Heart left ventricle (tissue), 13 donors: ENCODE measurements at regions not wholly inside any gene's neighbourhood (a gene's known extent, or its start where the extent isn't known, plus 50 kb on each side); places are given as distances from the start of the nearest gene placed in this dataset.

Source experiments
- POLR2A ChIP-seq, 2 donors: fragments of 450-650 bp; IDR thresholded peaks; one replicate each; pipeline ENCODE4 v1.6.1; 2017; ENCODE audit warnings: antibody characterized with exemption in 2 of 2, mild to moderate bottlenecking in 2 of 2, moderate library complexity in 2 of 2
- TF ChIP-seq, protein P1 (sequence below), 12 donors: fragments of 200-600 bp; sonication (generic) in 4 of 12; IDR thresholded peaks; one replicate each; pipeline versions ENCODE4 v1.5.0 to v1.8.0; 2018 to 2022; ENCODE audit warnings: antibody characterized with exemption in 12 of 12, mild to moderate bottlenecking in 5 of 12
- donor health status: ischemic (EF 13 %, LVEDD 7.1; RV severe dilation, severe dysfunction).
- donor health status: DM: no; HTN: yes; CAD: no.
- donor health status: DM: no; HTN: no; CAD: no.
- donor health status: ischemic (EF 25% LVEDD 6.9; RV normal size, moderate dysfunction).
- donor health status: ischemic (EF 25% LVEDD 5.7; RV mildly dilated, moderate dysfunction).
- donor health status: ischemic (EF 35%, LVEDD 5.7; RV mildly dilated, moderate dysfunction).
- donor health status: nonischemic (EF 11% LVEDD 7.7; RV severe dilation, severe dysfunction).
- donor health status: DM: yes; HTN: yes; CAD: no.
- donor health status: PGD.
- donor health status: ischemic (EF 29% LVEDD 5.4; RV normal size, mild dysfunction).
- donor health status: nonischemic (EF 23%, LVEDD 6.1; RV moderate dilation, normal function).

GRCh38 chr13:109610517-109610916, 175.9 kb downstream of the IRS2 start:
- TF ChIP-seq POLR2A (IDR thresholded peaks at IDR 0.05): no peak
- TF ChIP-seq, protein P1, sequence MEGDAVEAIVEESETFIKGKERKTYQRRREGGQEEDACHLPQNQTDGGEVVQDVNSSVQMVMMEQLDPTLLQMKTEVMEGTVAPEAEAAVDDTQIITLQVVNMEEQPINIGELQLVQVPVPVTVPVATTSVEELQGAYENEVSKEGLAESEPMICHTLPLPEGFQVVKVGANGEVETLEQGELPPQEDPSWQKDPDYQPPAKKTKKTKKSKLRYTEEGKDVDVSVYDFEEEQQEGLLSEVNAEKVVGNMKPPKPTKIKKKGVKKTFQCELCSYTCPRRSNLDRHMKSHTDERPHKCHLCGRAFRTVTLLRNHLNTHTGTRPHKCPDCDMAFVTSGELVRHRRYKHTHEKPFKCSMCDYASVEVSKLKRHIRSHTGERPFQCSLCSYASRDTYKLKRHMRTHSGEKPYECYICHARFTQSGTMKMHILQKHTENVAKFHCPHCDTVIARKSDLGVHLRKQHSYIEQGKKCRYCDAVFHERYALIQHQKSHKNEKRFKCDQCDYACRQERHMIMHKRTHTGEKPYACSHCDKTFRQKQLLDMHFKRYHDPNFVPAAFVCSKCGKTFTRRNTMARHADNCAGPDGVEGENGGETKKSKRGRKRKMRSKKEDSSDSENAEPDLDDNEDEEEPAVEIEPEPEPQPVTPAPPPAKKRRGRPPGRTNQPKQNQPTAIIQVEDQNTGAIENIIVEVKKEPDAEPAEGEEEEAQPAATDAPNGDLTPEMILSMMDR (IDR thresholded peaks at IDR 0.05): peak in 11 of 12 donors; percentile 15 to 53 (median 35)
